H1 (cell line): ENCODE measurements at regions not wholly inside any gene's neighbourhood (a gene's known extent, or its start where the extent isn't known, plus 50 kb on each side); places are given as distances from the start of the nearest gene placed in this dataset.

Source experiments
- CTCF ChIA-PET: fragments of 300-600 bp; sonication (Branson Sonifier 250); formaldehyde crosslinking; loops from one replicate; lab custom pipeline; 2021; ENCODE audit not compliant: partially characterized antibody; lab: Charles Lee
- POLR2A ChIA-PET: fragments of 300-600 bp; sonication (Branson Sonifier 250); formaldehyde crosslinking; loops from one replicate; lab custom pipeline; 2021; ENCODE audit warnings: inconsistent platforms; ENCODE audit not compliant: partially characterized antibody; lab: Charles Lee
- DNase-seq, 2 experiments: peaks; one replicate each; pipeline versions ENCODE4 v3.0.0 to v3.0.0-alpha.2; 2010 to 2022; ENCODE audit warnings: low spot score in 2 of 2, low read depth in 1 of 2, mixed read lengths in 1 of 2
- FAIRE-seq: peaks from 2 replicates; lab custom pipeline; 2011; peaks lifted over from hg19 to GRCh38; lab: Jason Lieb, UNC
- H2AFZ ChIP-seq: 2 replicates; pipeline ENCODE4 v1.8.1; 2012; ENCODE audit warnings: low read length, inconsistent platforms
- H2AK5ac ChIP-seq: 2 replicates; pipeline ENCODE4 v1.6.1; 2013; ENCODE audit warnings: low read depth, low read length
- H2BK120ac ChIP-seq: replicated peaks from 2 replicates; pipeline ENCODE3; 2013; ENCODE audit warnings: low read depth, low read length, inconsistent platforms
- H2BK12ac ChIP-seq: 2 replicates; pipeline ENCODE4 v1.6.1; 2013; ENCODE audit warnings: low read depth, low read length
- H2BK15ac ChIP-seq: 2 replicates; pipeline ENCODE4 v1.6.1; 2013; ENCODE audit warnings: low read length
- H2BK20ac ChIP-seq: 2 replicates; pipeline ENCODE4 v1.6.1; 2013; ENCODE audit warnings: low read length
- H2BK5ac ChIP-seq: 2 replicates; pipeline ENCODE4 v1.6.1; 2013; ENCODE audit warnings: low read depth, low read length
- H3K14ac ChIP-seq: 2 replicates; pipeline ENCODE4 v1.6.1; 2013; ENCODE audit warnings: inconsistent platforms; ENCODE audit not compliant: insufficient read length
- H3K18ac ChIP-seq: 2 replicates; pipeline ENCODE4 v1.6.1; 2013; ENCODE audit warnings: low read length; ENCODE audit errors: extremely low read depth
- H3K23ac ChIP-seq: 2 replicates; pipeline ENCODE4 v1.6.1; 2013; ENCODE audit warnings: inconsistent platforms; ENCODE audit not compliant: insufficient read length
- H3K23me2 ChIP-seq: 2 replicates; pipeline ENCODE4 v1.6.1; 2013; ENCODE audit warnings: low read depth, low read length
- H3K27ac ChIP-seq: 2 replicates; pipeline ENCODE4 v1.6.1; 2011; ENCODE audit warnings: low read depth, low read length, inconsistent platforms
- H3K27me3 ChIP-seq, 4 experiments: replicated peaks in 1 of 4; 1 replicate in 1 of 4; 2 replicates in 3 of 4; pipeline versions ENCODE4 v1.6.1 to v1.8.1; 2011 to 2013; ENCODE audit warnings: low read length in 3 of 4, mild to moderate bottlenecking in 3 of 4, inconsistent platforms in 2 of 4, mixed read lengths in 2 of 4, moderate library complexity in 1 of 4; ENCODE audit not compliant: control insufficient read depth in 3 of 4, insufficient read depth in 3 of 4; ENCODE audit errors: extremely low read depth in 1 of 4
- H3K36me3 ChIP-seq, 4 experiments: 2 replicates each; pipeline versions ENCODE4 v1.6.1 to v1.8.1; 2011 to 2013; ENCODE audit warnings: mild to moderate bottlenecking in 4 of 4, low read length in 3 of 4, moderate library complexity in 2 of 4, control low read depth in 1 of 4, inconsistent platforms in 1 of 4; ENCODE audit not compliant: insufficient read depth in 4 of 4, control insufficient read depth in 2 of 4
- H3K4ac ChIP-seq: replicated peaks from 2 replicates; pipeline ENCODE3; 2013; ENCODE audit warnings: low read length, low read depth, mixed read lengths, inconsistent platforms; ENCODE audit not compliant: insufficient read length
- H3K4me1 ChIP-seq, 4 experiments: replicated peaks in 1 of 4; 1 replicate in 1 of 4; 2 replicates in 3 of 4; pipeline versions ENCODE4 v1.6.1 to v1.8.1; 2011 to 2013; ENCODE audit warnings: low read length in 3 of 4, inconsistent platforms in 2 of 4, mixed read lengths in 1 of 4; ENCODE audit not compliant: insufficient read depth in 4 of 4, control insufficient read depth in 3 of 4
- H3K4me2 ChIP-seq, 2 experiments: 2 replicates each; pipeline versions ENCODE4 v1.6.1 to v1.8.1; 2011 to 2013; ENCODE audit warnings: low read depth in 2 of 2, low read length in 2 of 2, control low read depth in 1 of 2, inconsistent platforms in 1 of 2, mild to moderate bottlenecking in 1 of 2; ENCODE audit not compliant: insufficient read depth in 1 of 2
- H3K4me3 ChIP-seq, 4 experiments: fragments of 200-600, 300-600 bp in 1 of 4; sonication (generic), shearing (Covaris generic), sonication (Bioruptor Twin) in 1 of 4; 2 replicates each; pipeline versions ENCODE4 v1.5.1 to v1.8.1; 2011 to 2016; ENCODE audit warnings: low read length in 4 of 4, low read depth in 3 of 4, control low read depth in 2 of 4, inconsistent platforms in 2 of 4, mild to moderate bottlenecking in 2 of 4, mixed read lengths in 1 of 4, moderate library complexity in 1 of 4; ENCODE audit not compliant: insufficient read depth in 2 of 4; ENCODE audit errors: extremely low read depth in 1 of 4
- H3K56ac ChIP-seq: replicated peaks from 2 replicates; pipeline ENCODE3; 2013; ENCODE audit warnings: low read depth, mild to moderate bottlenecking, mixed read lengths, low read length, inconsistent platforms; ENCODE audit not compliant: insufficient read length
- H3K79me1 ChIP-seq: 2 replicates; pipeline ENCODE4 v1.6.1; 2013; ENCODE audit warnings: low read depth, low read length, control low read depth
- H3K79me2 ChIP-seq, 2 experiments: 2 replicates each; pipeline versions ENCODE4 v1.6.1 to v1.8.1; 2012 to 2013; ENCODE audit warnings: low read length in 2 of 2, mild to moderate bottlenecking in 2 of 2, inconsistent platforms in 1 of 2; ENCODE audit not compliant: insufficient read depth in 2 of 2, control insufficient read depth in 1 of 2
- H3K9ac ChIP-seq, 4 experiments: replicated peaks in 1 of 4; 1 replicate in 1 of 4; 2 replicates in 3 of 4; pipeline versions ENCODE4 v1.6.1 to v1.8.1; 2011 to 2013; ENCODE audit warnings: low read depth in 3 of 4, low read length in 3 of 4, control low read depth in 2 of 4, mild to moderate bottlenecking in 2 of 4, moderate library complexity in 2 of 4, inconsistent platforms in 1 of 4; ENCODE audit errors: extremely low read depth in 1 of 4
- H3K9me3 ChIP-seq, 2 experiments: 2 replicates each; pipeline versions ENCODE4 v1.6.1 to v1.8.1; 2012 to 2013; ENCODE audit warnings: mild to moderate bottlenecking in 2 of 2, moderate library complexity in 2 of 2, control low read depth in 1 of 2, inconsistent platforms in 1 of 2, low read depth in 1 of 2, low read length in 1 of 2, mixed read lengths in 1 of 2; ENCODE audit not compliant: insufficient read depth in 2 of 2
- H4K20me1 ChIP-seq, 2 experiments: replicated peaks in 1 of 2; 2 replicates each; pipeline versions ENCODE3 to v1.8.1; 2011 to 2013; ENCODE audit warnings: inconsistent platforms in 2 of 2, low read length in 2 of 2, mild to moderate bottlenecking in 1 of 2; ENCODE audit not compliant: insufficient read depth in 2 of 2, control insufficient read depth in 1 of 2
- H4K5ac ChIP-seq: 2 replicates; pipeline ENCODE4 v1.6.1; 2013; ENCODE audit warnings: low read length, low read depth, mixed read lengths, inconsistent platforms; ENCODE audit not compliant: insufficient read length
- H4K8ac ChIP-seq: 2 replicates; pipeline ENCODE4 v1.8.0; 2013; ENCODE audit warnings: mild to moderate bottlenecking, moderate library complexity, low read length, inconsistent platforms; ENCODE audit not compliant: insufficient read depth; ENCODE audit errors: extremely low read depth
- H4K91ac ChIP-seq: replicated peaks from 2 replicates; pipeline ENCODE3; 2013; ENCODE audit warnings: low read length, mixed read lengths, inconsistent platforms; ENCODE audit not compliant: insufficient read length
- BCL11A ChIP-seq, 2 experiments: IDR thresholded peaks; one replicate each; pipeline ENCODE4 v1.6.1; 2011; ENCODE audit warnings: low read depth in 2 of 2, low read length in 2 of 2, mild to moderate bottlenecking in 2 of 2
- EGR1 ChIP-seq: IDR thresholded peaks from 2 replicates; pipeline ENCODE4 v1.6.1; 2011; ENCODE audit warnings: low read depth, low read length, borderline replicate concordance
- MAX ChIP-seq: IDR thresholded peaks from 2 replicates; pipeline ENCODE4 v1.6.1; 2012; ENCODE audit warnings: inconsistent platforms
- TAF7 ChIP-seq: optimal IDR thresholded peaks from 2 replicates; pipeline ENCODE3; 2011; ENCODE audit warnings: low read depth, mild to moderate bottlenecking, inconsistent platforms, low read length, moderate library complexity, borderline replicate concordance
- TBP ChIP-seq: IDR thresholded peaks from 2 replicates; pipeline ENCODE4 v1.6.1; 2011; ENCODE audit warnings: low read depth, low read length, improper control_type of control experiment
- YY1 ChIP-seq: IDR thresholded peaks from 2 replicates; pipeline ENCODE4 v1.6.1; 2011; ENCODE audit warnings: low read depth, mild to moderate bottlenecking, low read length
- WGBS, 2 experiments: shearing (Covaris generic) in 1 of 2; methylation state at CpG; one replicate each; pipeline versions ENCODE4 v1.1.6 to v1.1.7; 2013 to 2015; ENCODE audit warnings: low lambda C conversion rate in 2 of 2, mixed read lengths in 2 of 2, inconsistent platforms in 1 of 2, low coverage in 1 of 2, missing lambda C conversion rate in 1 of 2; ENCODE audit not compliant: insufficient replicate concordance in 2 of 2, insufficient coverage in 1 of 2, insufficient read length in 1 of 2; ENCODE audit errors: extremely low coverage in 1 of 2, missing lambda C conversion rate in 1 of 2; 5-methylcytosine and 5-hydroxymethylcytosine counted together
- TF ChIP-seq, protein P1 (sequence below): IDR thresholded peaks from 2 replicates; pipeline ENCODE4 v1.6.1; 2011; ENCODE audit warnings: low read depth, mild to moderate bottlenecking, low read length; ENCODE audit not compliant: insufficient read depth
- TF ChIP-seq, protein P2 (sequence below), 3 experiments: IDR thresholded peaks; 1 replicate in 2 of 3; 2 replicates in 1 of 3; pipeline versions ENCODE4 v1.5.1 to v1.6.1; 2011; ENCODE audit warnings: low read length in 3 of 3, mild to moderate bottlenecking in 3 of 3, inconsistent platforms in 2 of 3, low read depth in 1 of 3, moderate library complexity in 1 of 3; ENCODE audit not compliant: insufficient read depth in 1 of 3; ENCODE audit errors: control extremely low read depth in 1 of 3

DNA sequence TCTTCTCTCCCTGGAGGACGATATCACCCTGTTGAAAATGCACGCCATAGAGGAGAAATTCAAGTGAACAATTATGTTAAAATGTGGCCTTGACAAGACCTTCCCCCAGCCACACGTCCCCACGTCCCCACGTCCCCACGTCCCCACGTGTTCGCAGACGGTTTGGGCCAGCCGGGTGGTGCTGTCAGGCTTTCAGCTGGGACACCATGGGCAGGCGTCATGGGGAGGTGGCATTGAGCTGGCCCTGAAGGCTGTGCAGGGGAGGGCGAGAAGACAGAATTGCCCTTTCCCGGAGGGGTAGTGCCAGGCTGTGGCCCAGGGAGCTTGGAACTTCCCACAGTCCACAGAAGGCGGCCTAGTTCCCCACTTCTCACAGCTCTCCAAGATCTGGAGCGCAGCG is 240.7 kb upstream of the RAB6C start:
- H3K14ac ChIP-seq, result no peak overlapping the region
- no peak for TF ChIP-seq EGR1
- no peak for TF ChIP-seq TBP
- TF ChIP-seq BCL11A (IDR thresholded peaks at IDR 0.05; ENCODE audit: low read depth in 2 of 2, low read length in 2 of 2), result no peak
- no peak for TF ChIP-seq TAF7
- TF ChIP-seq MAX, result no peak
- TF ChIP-seq, protein P1, sequence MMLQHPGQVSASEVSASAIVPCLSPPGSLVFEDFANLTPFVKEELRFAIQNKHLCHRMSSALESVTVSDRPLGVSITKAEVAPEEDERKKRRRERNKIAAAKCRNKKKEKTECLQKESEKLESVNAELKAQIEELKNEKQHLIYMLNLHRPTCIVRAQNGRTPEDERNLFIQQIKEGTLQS, result no peak
- no peak for TF ChIP-seq YY1
- TF ChIP-seq, protein P2, sequence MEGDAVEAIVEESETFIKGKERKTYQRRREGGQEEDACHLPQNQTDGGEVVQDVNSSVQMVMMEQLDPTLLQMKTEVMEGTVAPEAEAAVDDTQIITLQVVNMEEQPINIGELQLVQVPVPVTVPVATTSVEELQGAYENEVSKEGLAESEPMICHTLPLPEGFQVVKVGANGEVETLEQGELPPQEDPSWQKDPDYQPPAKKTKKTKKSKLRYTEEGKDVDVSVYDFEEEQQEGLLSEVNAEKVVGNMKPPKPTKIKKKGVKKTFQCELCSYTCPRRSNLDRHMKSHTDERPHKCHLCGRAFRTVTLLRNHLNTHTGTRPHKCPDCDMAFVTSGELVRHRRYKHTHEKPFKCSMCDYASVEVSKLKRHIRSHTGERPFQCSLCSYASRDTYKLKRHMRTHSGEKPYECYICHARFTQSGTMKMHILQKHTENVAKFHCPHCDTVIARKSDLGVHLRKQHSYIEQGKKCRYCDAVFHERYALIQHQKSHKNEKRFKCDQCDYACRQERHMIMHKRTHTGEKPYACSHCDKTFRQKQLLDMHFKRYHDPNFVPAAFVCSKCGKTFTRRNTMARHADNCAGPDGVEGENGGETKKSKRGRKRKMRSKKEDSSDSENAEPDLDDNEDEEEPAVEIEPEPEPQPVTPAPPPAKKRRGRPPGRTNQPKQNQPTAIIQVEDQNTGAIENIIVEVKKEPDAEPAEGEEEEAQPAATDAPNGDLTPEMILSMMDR (IDR thresholded peaks at IDR 0.05; ENCODE audit: control extremely low read depth in 1 of 3, insufficient read depth in 1 of 3, low read depth in 1 of 3, low read length in 3 of 3), result no peak
- TF ChIP-seq, all 59 proteins: peak for 0
- WGBS, 2 experiments, result 96% methylated on average over 16 of the region's 16 CpGs; no CpG with 5 or more reads in 1 of the 2 experiments
- H3K79me1 ChIP-seq, result no peaks in the 10 kb centered on the region
- H2BK15ac ChIP-seq, result no peak overlapping the region
- H2BK5ac ChIP-seq, result no peak overlapping the region
- no peak overlapping the region for H3K4ac ChIP-seq
- no peaks in the 10 kb centered on the region for H3K4me1 ChIP-seq
- H4K5ac ChIP-seq, result no peak overlapping the region
- no peak overlapping the region for H2BK20ac ChIP-seq
- H3K4me2 ChIP-seq, result no peak overlapping the region
- H2AK5ac ChIP-seq, result no peak overlapping the region
- ChIA-PET POLR2A (no interaction called here), CTCF (interaction anchor here (0.8 to 1.2 kb wide), 2 partner anchors 8 to 30 kb away, joined by 3 to 5 read pairs; no protein-coding TSS in a partner anchor)
- H3K36me3 ChIP-seq, result no peaks in the 10 kb centered on the region
- no peak overlapping the region for H3K18ac ChIP-seq
- no peak overlapping the region for H2BK12ac ChIP-seq
- H3K79me2 ChIP-seq, result no peaks in the 10 kb centered on the region
- peaks cover 13% of the 10 kb centered on the region; the same call in 1 of the 2 replicates for H3K23me2 ChIP-seq
- H4K8ac ChIP-seq, result no peak overlapping the region; the same call in 1 of the 2 replicates
- H3K27me3 ChIP-seq, result no peaks in the 10 kb centered on the region
- H4K91ac ChIP-seq, result no peak overlapping the region
- FAIRE-seq (no peak), DNase-seq (no peak)
- no peak overlapping the region for H3K23ac ChIP-seq
- H3K27ac ChIP-seq, result no peak overlapping the region
- H3K9ac ChIP-seq, result no peak overlapping the region
- peaks cover 0 to 7% of the 10 kb centered on the region in 2 experiments for H4K20me1 ChIP-seq
- H3K4me3 ChIP-seq, result no peak overlapping the region
- no peak overlapping the region for H2AFZ ChIP-seq
- H3K9me3 ChIP-seq, result peaks cover 0 to 8% of the 10 kb centered on the region in 2 experiments; a peak in 1 of 4 replicates
- no peak overlapping the region for H2BK120ac ChIP-seq
- H3K56ac ChIP-seq, result no peak overlapping the region
